ENCODE measurements at regions not wholly inside any gene's neighbourhood (a gene's known extent, or its start where the extent isn't known, plus 50 kb on each side); places are given as distances from the start of the nearest gene placed in this dataset.

- TF ChIP-seq CTCF (IDR thresholded peaks at IDR 0.05 in 4 of 5, conservative IDR thresholded peaks at IDR 0.05 in 1 of 5) (no peak), POLR2A (IDR thresholded peaks at IDR 0.05) (no peak)
Measured at GRCh38 chr7:4549681-4550080, 132.4 kb upstream of the FOXK1 start.

All from gastrocnemius medialis (tissue), 4 donors.